Activated CD4-positive, alpha-beta memory T cell treated with anti-CD3 and anti-CD28 coated beads for 36 hours (primary cell): ENCODE measurements at regions not wholly inside any gene's neighbourhood (a gene's known extent, or its start where the extent isn't known, plus 50 kb on each side); places are given as distances from the start of the nearest gene placed in this dataset.

Source experiments
- CTCF ChIA-PET: fragments of 350-600 bp; sonication (Branson Sonifier 250); formaldehyde crosslinking; loops from one replicate; lab custom pipeline; 2021; ENCODE audit warnings: antibody characterized with exemption, inconsistent platforms; lab: Charles Lee
- POLR2A ChIA-PET: fragments of 350-600 bp; sonication (Branson Sonifier 250); formaldehyde crosslinking; loops from one replicate; lab custom pipeline; 2021; ENCODE audit warnings: antibody characterized with exemption; lab: Charles Lee
- DNase-seq: peaks from one replicate; pipeline ENCODE4 v3.0.0-alpha.2; 2020
- H3K27ac Mint-ChIP-seq: one replicate; pipeline ENCODE4 v1.8.0; 2021; ENCODE audit warnings: mixed read lengths
- H3K27me3 Mint-ChIP-seq: one replicate; pipeline ENCODE4 v1.8.0; 2021; ENCODE audit warnings: mixed read lengths
- H3K36me3 Mint-ChIP-seq: one replicate; pipeline ENCODE4 v1.8.0; 2021; ENCODE audit warnings: mixed read lengths
- H3K4me1 Mint-ChIP-seq: one replicate; pipeline ENCODE4 v1.8.0; 2021; ENCODE audit warnings: low read depth, mixed read lengths
- H3K4me3 Mint-ChIP-seq: one replicate; pipeline ENCODE4 v1.8.0; 2021; ENCODE audit warnings: mild to moderate bottlenecking, mixed read lengths
- H3K9me3 Mint-ChIP-seq: one replicate; pipeline ENCODE4 v1.8.0; 2021; ENCODE audit warnings: mixed read lengths
- intact Hi-C: fragments of 100-400 bp; cut with micrococcal nuclease; formaldehyde crosslinking; loops from one replicate; pipeline ENCODE4 v1.15.1; 2023

- intact Hi-C loops = loop anchor here (1.0 to 10.0 kb wide), 2 partner anchors 259 to 373 kb away; no protein-coding TSS in a partner anchor
- Mint-ChIP-seq H3K4me1 (no peaks in the 10 kb centered on the region), H3K27me3 (no peaks in the 10 kb centered on the region), H3K27ac (no peak overlapping the region), H3K9me3 (no peaks in the 10 kb centered on the region), H3K36me3 (no peaks in the 10 kb centered on the region), H3K4me3 (no peak overlapping the region)
- ChIA-PET CTCF (no interaction called here), POLR2A (no interaction called here)
- DNase-seq = no peak
These were observed 81.9 kb upstream of the GLIS3 start for GRCh38 chr9:4381744-4382143.

DNA sequence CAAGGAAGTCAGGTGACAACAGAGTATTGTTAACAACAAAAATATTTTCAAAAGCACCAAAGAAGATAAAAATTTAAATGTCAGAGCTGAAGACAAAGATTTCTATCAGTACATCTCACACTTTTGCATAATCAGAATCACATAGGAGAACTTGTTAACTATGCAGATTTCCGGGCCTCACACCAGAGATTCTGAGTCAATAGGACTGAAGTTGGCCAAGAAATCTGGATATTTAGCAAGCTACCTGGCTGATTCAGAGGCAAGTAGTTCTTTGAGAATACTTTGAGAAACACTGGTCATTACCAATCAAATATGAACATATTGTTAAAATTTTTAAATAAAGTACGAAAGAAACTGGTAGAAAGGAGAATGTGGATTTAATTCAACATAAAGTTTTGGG, 80.5 kb upstream of the GLIS3 start:
- CTCF ChIA-PET = no interaction called here
- intact Hi-C loops = loop anchor here (10.0 kb wide), 1 partner anchor 374 kb away; no protein-coding TSS in a partner anchor
- DNase-seq = no peak
- H3K36me3 Mint-ChIP-seq = no peaks in the 10 kb centered on the region
- H3K27ac Mint-ChIP-seq = no peak overlapping the region
- no peaks in the 10 kb centered on the region for H3K4me1 Mint-ChIP-seq
- POLR2A ChIA-PET = no interaction called here
- H3K27me3 Mint-ChIP-seq = peaks cover 3% of the 10 kb centered on the region
- H3K9me3 Mint-ChIP-seq = no peaks in the 10 kb centered on the region
- no peak overlapping the region for H3K4me3 Mint-ChIP-seq

DNA sequence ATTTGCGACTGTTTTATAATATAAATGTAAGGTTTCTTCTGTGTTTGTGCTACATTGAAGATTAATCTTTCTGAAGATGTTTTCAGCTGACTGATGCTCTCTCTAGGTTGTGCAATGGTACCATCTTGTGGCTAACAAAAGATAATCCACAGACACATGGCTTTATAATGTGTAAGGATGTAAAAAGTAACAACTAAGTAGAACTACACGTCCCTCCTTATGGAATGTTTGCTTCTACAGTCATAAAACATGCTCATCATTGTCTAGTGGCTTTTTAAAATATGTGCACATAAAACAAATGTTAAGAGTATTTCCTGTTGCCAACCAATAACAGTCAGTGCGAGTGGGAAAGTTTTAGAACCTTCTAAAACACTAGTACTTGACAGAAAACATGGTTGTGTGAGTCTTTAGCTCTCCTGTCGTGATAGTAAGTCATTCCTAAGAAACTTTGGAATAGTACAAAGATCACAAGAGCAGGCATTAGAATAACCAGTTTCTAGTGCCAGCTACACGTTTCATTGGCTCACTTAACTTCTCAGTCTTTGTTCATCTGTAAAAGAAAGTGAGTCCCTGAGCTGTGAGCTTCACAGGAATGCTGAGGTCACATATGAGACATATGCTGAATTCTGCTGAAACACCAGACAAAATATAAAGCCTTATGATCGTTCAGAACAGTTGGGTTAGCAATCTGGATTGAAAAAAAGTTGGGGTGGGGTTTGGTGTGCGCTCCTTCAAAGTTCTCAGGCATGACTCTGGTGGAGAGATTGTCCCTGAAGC, 75.7 kb upstream of the GLIS3 start:
- ChIA-PET CTCF (interaction anchor here (0.6 to 2.6 kb wide), 5 partner anchors 9 to 680 kb away, joined by 3 to 15 read pairs (median 8); no protein-coding TSS in a partner anchor), POLR2A (no interaction called here)
- H3K27ac Mint-ChIP-seq = no peak overlapping the region
- peaks cover 11% of the 10 kb centered on the region for H3K27me3 Mint-ChIP-seq
- DNase-seq = no peak
- H3K4me3 Mint-ChIP-seq = no peak overlapping the region
- H3K36me3 Mint-ChIP-seq = no peaks in the 10 kb centered on the region
- H3K4me1 Mint-ChIP-seq = no peaks in the 10 kb centered on the region
- intact Hi-C loops = loop anchor here (2.0 kb wide), 1 partner anchor 61 kb away; no protein-coding TSS in a partner anchor
- no peaks in the 10 kb centered on the region for H3K9me3 Mint-ChIP-seq

GRCh38 chr9:4371108-4371507, 71.2 kb upstream of the GLIS3 start:
- H3K9me3 Mint-ChIP-seq = no peaks in the 10 kb centered on the region
- intact Hi-C loops = no loop called here
- CTCF ChIA-PET = interaction anchor here (0.6 to 1.1 kb wide), 2 partner anchors 56 to 75 kb away, joined by 3 read pairs; no protein-coding TSS in a partner anchor
- H3K4me1 Mint-ChIP-seq = no peaks in the 10 kb centered on the region
- no peak overlapping the region for H3K4me3 Mint-ChIP-seq
- peaks cover 14% of the 10 kb centered on the region for H3K27me3 Mint-ChIP-seq
- POLR2A ChIA-PET = interaction anchor here (0.6 kb wide), 1 partner anchor 959 kb away, joined by 5 read pairs; no protein-coding TSS in a partner anchor
- H3K36me3 Mint-ChIP-seq = no peaks in the 10 kb centered on the region
- DNase-seq = no peak
- no peak overlapping the region for H3K27ac Mint-ChIP-seq

- no peak for DNase-seq
- Mint-ChIP-seq H3K36me3 (no peaks in the 10 kb centered on the region), H3K27me3 (peaks cover 11% of the 10 kb centered on the region), H3K9me3 (no peaks in the 10 kb centered on the region), H3K4me3 (no peak overlapping the region), H3K4me1 (no peaks in the 10 kb centered on the region), H3K27ac (no peak overlapping the region)
- POLR2A ChIA-PET = no interaction called here
- intact Hi-C loops = no loop called here
- CTCF ChIA-PET = interaction anchor here (0.6 to 1.1 kb wide), 2 partner anchors 56 to 74 kb away, joined by 3 read pairs; no protein-coding TSS in a partner anchor
These were observed 70.6 kb upstream of the GLIS3 start for GRCh38 chr9:4370501-4370900.

GRCh38 chr9:4366591-4367330, 66.9 kb upstream of the GLIS3 start:
- H3K4me3 Mint-ChIP-seq = no peak overlapping the region
- ChIA-PET CTCF (interaction anchor here (0.6 to 4.8 kb wide), 31 partner anchors 9 to 1480 kb away, joined by 3 to 138 read pairs (median 4); no protein-coding TSS in a partner anchor), POLR2A (no interaction called here)
- no peaks in the 10 kb centered on the region for H3K36me3 Mint-ChIP-seq
- peak; percentile 45 for DNase-seq
- H3K4me1 Mint-ChIP-seq = peaks cover 2% of the 10 kb centered on the region
- intact Hi-C loops = loop anchor here (1.0 to 5.0 kb wide), 2 partner anchors 51 to 634 kb away; no protein-coding TSS in a partner anchor
- no peak overlapping the region for H3K27ac Mint-ChIP-seq
- peaks cover 6% of the 10 kb centered on the region for H3K27me3 Mint-ChIP-seq
- H3K9me3 Mint-ChIP-seq = no peaks in the 10 kb centered on the region

- Mint-ChIP-seq H3K4me3 (no peak overlapping the region), H3K27me3 (peaks cover 7% of the 10 kb centered on the region), H3K9me3 (no peaks in the 10 kb centered on the region), H3K4me1 (peaks cover 2% of the 10 kb centered on the region), H3K36me3 (no peaks in the 10 kb centered on the region), H3K27ac (no peak overlapping the region)
- ChIA-PET CTCF (interaction anchor here (2.2 to 4.8 kb wide), 3 partner anchors 19 to 50 kb away, joined by 10 to 138 read pairs (median 28); no protein-coding TSS in a partner anchor), POLR2A (no interaction called here)
- intact Hi-C loops = loop anchor here (1.0 to 5.0 kb wide), 2 partner anchors 20 to 633 kb away; no protein-coding TSS in a partner anchor
- DNase-seq = peak; percentile 50
These were observed 65.2 kb upstream of the GLIS3 start for GRCh38 chr9:4365055-4365454.

DNA sequence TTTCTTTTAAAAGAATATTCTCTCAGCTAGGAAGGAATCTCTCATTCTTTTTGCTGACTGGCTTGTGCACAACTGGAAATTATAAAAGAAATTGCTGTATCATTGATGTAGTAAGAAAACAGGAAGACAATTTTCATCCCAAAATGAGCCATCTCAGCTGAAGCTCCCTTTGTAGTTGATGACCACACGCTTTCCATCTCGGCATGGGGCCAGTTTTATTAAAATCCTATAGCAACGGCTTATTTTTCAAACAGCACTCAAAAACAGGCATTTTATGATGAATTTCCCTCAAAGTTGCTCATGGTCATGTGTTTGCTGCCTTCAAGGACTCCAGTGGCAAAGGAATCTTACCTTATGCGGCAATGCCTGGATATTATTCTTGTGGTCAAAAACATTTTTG, 62.4 kb upstream of the GLIS3 start:
- POLR2A ChIA-PET = no interaction called here
- Mint-ChIP-seq H3K27me3 (peaks cover 3% of the 10 kb centered on the region), H3K36me3 (no peaks in the 10 kb centered on the region), H3K4me3 (no peak overlapping the region), H3K27ac (no peak overlapping the region), H3K9me3 (no peaks in the 10 kb centered on the region), H3K4me1 (peaks cover 2% of the 10 kb centered on the region)
- intact Hi-C loops = no loop called here
- CTCF ChIA-PET = interaction anchor here (1.3 kb wide), 1 partner anchor 46 kb away, joined by 3 read pairs; no protein-coding TSS in a partner anchor
- no peak for DNase-seq

DNA sequence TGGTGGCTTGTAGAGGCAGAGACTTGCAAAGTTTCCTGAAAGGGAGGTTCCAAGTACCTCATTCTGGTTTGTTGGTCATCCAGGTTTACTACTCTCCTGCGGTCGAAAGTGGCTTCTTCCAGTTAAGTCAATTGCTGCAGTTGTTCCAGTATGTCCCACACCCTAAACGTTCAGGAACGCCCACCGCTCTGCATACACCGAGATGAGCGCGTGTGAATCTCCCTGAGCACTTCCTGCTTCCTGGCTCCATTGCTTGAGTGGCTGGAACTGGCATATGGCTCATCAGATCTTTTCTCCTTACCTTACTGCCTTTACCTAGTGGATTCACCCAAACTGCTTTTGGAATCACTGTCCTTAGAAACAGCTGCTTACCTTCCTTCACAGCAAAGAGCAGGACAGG, 59.1 kb upstream of the GLIS3 start:
- H3K4me1 Mint-ChIP-seq = no peaks in the 10 kb centered on the region
- ChIA-PET POLR2A (no interaction called here), CTCF (no interaction called here)
- no peaks in the 10 kb centered on the region for H3K9me3 Mint-ChIP-seq
- intact Hi-C loops = no loop called here
- H3K4me3 Mint-ChIP-seq = no peak overlapping the region
- no peak overlapping the region for H3K27ac Mint-ChIP-seq
- H3K36me3 Mint-ChIP-seq = no peaks in the 10 kb centered on the region
- DNase-seq = no peak
- H3K27me3 Mint-ChIP-seq = peaks cover 5% of the 10 kb centered on the region

GRCh38 chr9:4357929-4358328, 58.1 kb upstream of the GLIS3 start:
- Mint-ChIP-seq H3K27me3 (peaks cover 5% of the 10 kb centered on the region), H3K4me3 (no peak overlapping the region), H3K36me3 (no peaks in the 10 kb centered on the region), H3K4me1 (no peaks in the 10 kb centered on the region), H3K9me3 (no peaks in the 10 kb centered on the region), H3K27ac (no peak overlapping the region)
- intact Hi-C loops = no loop called here
- ChIA-PET CTCF (no interaction called here), POLR2A (no interaction called here)
- DNase-seq = no peak

GRCh38 chr9:4356306-4356705, 56.4 kb upstream of the GLIS3 start:
- no peak for DNase-seq
- no peaks in the 10 kb centered on the region for H3K36me3 Mint-ChIP-seq
- peaks cover 5% of the 10 kb centered on the region for H3K27me3 Mint-ChIP-seq
- no peaks in the 10 kb centered on the region for H3K4me1 Mint-ChIP-seq
- ChIA-PET CTCF (interaction anchor here (1.9 kb wide), 1 partner anchor 40 kb away, joined by 6 read pairs; no protein-coding TSS in a partner anchor), POLR2A (no interaction called here)
- H3K4me3 Mint-ChIP-seq = no peak overlapping the region
- no peak overlapping the region for H3K27ac Mint-ChIP-seq
- intact Hi-C loops = no loop called here
- no peaks in the 10 kb centered on the region for H3K9me3 Mint-ChIP-seq

- intact Hi-C loops = no loop called here
- Mint-ChIP-seq H3K36me3 (no peaks in the 10 kb centered on the region), H3K27me3 (peaks cover 2% of the 10 kb centered on the region), H3K27ac (no peak overlapping the region), H3K4me1 (no peaks in the 10 kb centered on the region), H3K4me3 (no peak overlapping the region), H3K9me3 (no peaks in the 10 kb centered on the region)
- POLR2A ChIA-PET = no interaction called here
- no peak for DNase-seq
- CTCF ChIA-PET = interaction anchor here (0.6 to 3.8 kb wide), 2 partner anchors 13 to 131 kb away, joined by 4 to 21 read pairs; no protein-coding TSS in a partner anchor
These were observed 53.4 kb upstream of the GLIS3 start for GRCh38 chr9:4353236-4353635.
